Activated naive CD4-positive, alpha-beta T cell treated with anti-CD3 and anti-CD28 coated beads for 36 hours (primary cell): ENCODE measurements at regions not wholly inside any gene's neighbourhood (a gene's known extent, or its start where the extent isn't known, plus 50 kb on each side); places are given as distances from the start of the nearest gene placed in this dataset.
"Not testable (repeated sequence)": the region's sequence is repeated elsewhere in the genome, so short reads cannot be mapped to it uniquely, and the experiment has no call there.

ENCODE experiments used
- CTCF ChIA-PET: fragments of 350-600 bp; sonication (Branson Sonifier 250); formaldehyde crosslinking; loops from one replicate; lab custom pipeline; 2021; ENCODE audit warnings: antibody characterized with exemption; lab: Charles Lee
- DNase-seq: peaks from one replicate; pipeline ENCODE4 v3.0.0-alpha.2; 2020
- H3K27ac Mint-ChIP-seq: one replicate; pipeline ENCODE4 v1.8.0; 2021; ENCODE audit warnings: mild to moderate bottlenecking, mixed read lengths
- H3K27me3 Mint-ChIP-seq: one replicate; pipeline ENCODE4 v1.8.0; 2021; ENCODE audit warnings: low read depth, mixed read lengths
- H3K36me3 Mint-ChIP-seq: one replicate; pipeline ENCODE4 v1.8.0; 2021; ENCODE audit warnings: low read depth, mixed read lengths
- H3K4me1 Mint-ChIP-seq: one replicate; pipeline ENCODE4 v1.8.0; 2021; ENCODE audit warnings: low read depth, mixed read lengths
- H3K4me3 Mint-ChIP-seq: one replicate; pipeline ENCODE4 v1.8.0; 2021; ENCODE audit warnings: mild to moderate bottlenecking, moderate library complexity, mixed read lengths
- H3K9me3 Mint-ChIP-seq: one replicate; pipeline ENCODE4 v1.8.0; 2021; ENCODE audit warnings: mixed read lengths
- intact Hi-C: fragments of 100-400 bp; cut with micrococcal nuclease; formaldehyde crosslinking; loops from one replicate; pipeline ENCODE4 v1.15.1; 2023

GRCh38 chr3:127076166-127076992, 93.5 kb downstream of the PLXNA1 start:
- H3K4me3 Mint-ChIP-seq, H3K27ac Mint-ChIP-seq, DNase-seq, CTCF ChIA-PET, intact Hi-C loops, H3K27me3 Mint-ChIP-seq, H3K36me3 Mint-ChIP-seq, H3K9me3 Mint-ChIP-seq, H3K4me1 Mint-ChIP-seq: not testable (repeated sequence)

GRCh38 chr3:127077068-127077467, 94.2 kb downstream of the PLXNA1 start:
- no peak overlapping the region for H3K4me3 Mint-ChIP-seq
- intact Hi-C loops: no loop called here
- H3K9me3 Mint-ChIP-seq: no peaks in the 10 kb centered on the region
- no peak for DNase-seq
- H3K36me3 Mint-ChIP-seq: no peaks in the 10 kb centered on the region
- no peaks in the 10 kb centered on the region for H3K4me1 Mint-ChIP-seq
- H3K27ac Mint-ChIP-seq: no peak overlapping the region
- no peaks in the 10 kb centered on the region for H3K27me3 Mint-ChIP-seq
- CTCF ChIA-PET: no interaction called here

GRCh38 chr3:127077505-127078064, 94.7 kb downstream of the PLXNA1 start:
- intact Hi-C loops: no loop called here
- Mint-ChIP-seq H3K4me1 (no peaks in the 10 kb centered on the region), H3K4me3 (no peak overlapping the region), H3K27ac (no peak overlapping the region), H3K36me3 (no peaks in the 10 kb centered on the region), H3K9me3 (no peaks in the 10 kb centered on the region), H3K27me3 (no peaks in the 10 kb centered on the region)
- CTCF ChIA-PET: no interaction called here
- DNase-seq: no peak

GRCh38 chr3:127078626-127079025, 95.7 kb downstream of the PLXNA1 start:
- H3K4me3 Mint-ChIP-seq: no peak overlapping the region
- no peaks in the 10 kb centered on the region for H3K9me3 Mint-ChIP-seq
- no peak overlapping the region for H3K27ac Mint-ChIP-seq
- no peaks in the 10 kb centered on the region for H3K4me1 Mint-ChIP-seq
- CTCF ChIA-PET: interaction anchor here (0.6 kb wide), 1 partner anchor 1121 kb away, joined by 3 read pairs; no protein-coding TSS in a partner anchor
- H3K27me3 Mint-ChIP-seq: no peaks in the 10 kb centered on the region
- no peak for DNase-seq
- H3K36me3 Mint-ChIP-seq: no peaks in the 10 kb centered on the region
- intact Hi-C loops: no loop called here

- no peaks in the 10 kb centered on the region for H3K27me3 Mint-ChIP-seq
- DNase-seq: no peak
- H3K4me3 Mint-ChIP-seq: no peak overlapping the region
- H3K36me3 Mint-ChIP-seq: no peaks in the 10 kb centered on the region
- H3K4me1 Mint-ChIP-seq: no peaks in the 10 kb centered on the region
- no peaks in the 10 kb centered on the region for H3K9me3 Mint-ChIP-seq
- H3K27ac Mint-ChIP-seq: no peak overlapping the region
- intact Hi-C loops: no loop called here
- CTCF ChIA-PET: interaction anchor here (0.6 kb wide), 1 partner anchor 1121 kb away, joined by 3 read pairs; no protein-coding TSS in a partner anchor
Measured at GRCh38 chr3:127079211-127079610, 96.3 kb downstream of the PLXNA1 start.

- Mint-ChIP-seq H3K4me3 (no peak overlapping the region), H3K27me3 (no peaks in the 10 kb centered on the region), H3K36me3 (no peaks in the 10 kb centered on the region), H3K27ac (no peak overlapping the region), H3K4me1 (no peaks in the 10 kb centered on the region), H3K9me3 (no peaks in the 10 kb centered on the region)
- no peak for DNase-seq
- CTCF ChIA-PET: no interaction called here
- intact Hi-C loops: no loop called here
Measured at GRCh38 chr3:127081001-127081720, 98.2 kb downstream of the PLXNA1 start.

GRCh38 chr3:127082066-127082465, 99.2 kb downstream of the PLXNA1 start:
- intact Hi-C loops: no loop called here
- H3K4me1 Mint-ChIP-seq: no peaks in the 10 kb centered on the region
- no peak overlapping the region for H3K27ac Mint-ChIP-seq
- no peaks in the 10 kb centered on the region for H3K27me3 Mint-ChIP-seq
- no peaks in the 10 kb centered on the region for H3K36me3 Mint-ChIP-seq
- H3K4me3 Mint-ChIP-seq: no peak overlapping the region
- H3K9me3 Mint-ChIP-seq: no peaks in the 10 kb centered on the region
- no peak for DNase-seq
- CTCF ChIA-PET: no interaction called here

GRCh38 chr3:127083778-127084397, 101.0 kb downstream of the PLXNA1 start:
- intact Hi-C loops: no loop called here
- H3K36me3 Mint-ChIP-seq: no peaks in the 10 kb centered on the region
- H3K9me3 Mint-ChIP-seq: no peaks in the 10 kb centered on the region
- H3K27me3 Mint-ChIP-seq: no peaks in the 10 kb centered on the region
- DNase-seq: no peak
- CTCF ChIA-PET: no interaction called here
- H3K27ac Mint-ChIP-seq: no peak overlapping the region
- H3K4me1 Mint-ChIP-seq: no peaks in the 10 kb centered on the region
- H3K4me3 Mint-ChIP-seq: no peak overlapping the region

GRCh38 chr3:127084401-127084990, 101.6 kb downstream of the PLXNA1 start:
- no peaks in the 10 kb centered on the region for H3K4me1 Mint-ChIP-seq
- no peaks in the 10 kb centered on the region for H3K9me3 Mint-ChIP-seq
- H3K36me3 Mint-ChIP-seq: no peaks in the 10 kb centered on the region
- H3K27ac Mint-ChIP-seq: no peak overlapping the region
- intact Hi-C loops: no loop called here
- CTCF ChIA-PET: no interaction called here
- H3K27me3 Mint-ChIP-seq: no peaks in the 10 kb centered on the region
- DNase-seq: no peak
- H3K4me3 Mint-ChIP-seq: no peak overlapping the region

- no peaks in the 10 kb centered on the region for H3K4me1 Mint-ChIP-seq
- no peak overlapping the region for H3K27ac Mint-ChIP-seq
- no peak overlapping the region for H3K4me3 Mint-ChIP-seq
- no peaks in the 10 kb centered on the region for H3K27me3 Mint-ChIP-seq
- no peak for DNase-seq
- no peaks in the 10 kb centered on the region for H3K36me3 Mint-ChIP-seq
- CTCF ChIA-PET: no interaction called here
- H3K9me3 Mint-ChIP-seq: no peaks in the 10 kb centered on the region
- intact Hi-C loops: no loop called here
Measured at GRCh38 chr3:127085576-127085975, 102.7 kb downstream of the PLXNA1 start.

GRCh38 chr3:127086591-127086990, 103.7 kb downstream of the PLXNA1 start:
- H3K27ac Mint-ChIP-seq, H3K4me1 Mint-ChIP-seq, H3K27me3 Mint-ChIP-seq, CTCF ChIA-PET, H3K4me3 Mint-ChIP-seq, H3K9me3 Mint-ChIP-seq, H3K36me3 Mint-ChIP-seq, DNase-seq, intact Hi-C loops: not testable (repeated sequence)

- H3K36me3 Mint-ChIP-seq: no peaks in the 10 kb centered on the region
- CTCF ChIA-PET: no interaction called here
- no peak overlapping the region for H3K4me3 Mint-ChIP-seq
- H3K4me1 Mint-ChIP-seq: no peaks in the 10 kb centered on the region
- H3K27ac Mint-ChIP-seq: no peak overlapping the region
- intact Hi-C loops: no loop called here
- no peak for DNase-seq
- no peaks in the 10 kb centered on the region for H3K27me3 Mint-ChIP-seq
- no peaks in the 10 kb centered on the region for H3K9me3 Mint-ChIP-seq
Measured at GRCh38 chr3:127087441-127087840, 104.5 kb downstream of the PLXNA1 start.
